GM21390 (cell line): ENCODE measurements at regions not wholly inside any gene's neighbourhood (a gene's known extent, or its start where the extent isn't known, plus 50 kb on each side); places are given as distances from the start of the nearest gene placed in this dataset.
A peak's percentile ranks its signal among the peaks of the same experiment; 100 is the strongest.
"Not testable (repeated sequence)": the region's sequence is repeated elsewhere in the genome, so short reads cannot be mapped to it uniquely, and the experiment has no call there.

Source experiments
- ATAC-seq: cut with Tn5 transposase; IDR thresholded peaks from one replicate; pipeline ENCODE4 v1.9.1; 2021; ENCODE audit not compliant: unreplicated experiment

DNA sequence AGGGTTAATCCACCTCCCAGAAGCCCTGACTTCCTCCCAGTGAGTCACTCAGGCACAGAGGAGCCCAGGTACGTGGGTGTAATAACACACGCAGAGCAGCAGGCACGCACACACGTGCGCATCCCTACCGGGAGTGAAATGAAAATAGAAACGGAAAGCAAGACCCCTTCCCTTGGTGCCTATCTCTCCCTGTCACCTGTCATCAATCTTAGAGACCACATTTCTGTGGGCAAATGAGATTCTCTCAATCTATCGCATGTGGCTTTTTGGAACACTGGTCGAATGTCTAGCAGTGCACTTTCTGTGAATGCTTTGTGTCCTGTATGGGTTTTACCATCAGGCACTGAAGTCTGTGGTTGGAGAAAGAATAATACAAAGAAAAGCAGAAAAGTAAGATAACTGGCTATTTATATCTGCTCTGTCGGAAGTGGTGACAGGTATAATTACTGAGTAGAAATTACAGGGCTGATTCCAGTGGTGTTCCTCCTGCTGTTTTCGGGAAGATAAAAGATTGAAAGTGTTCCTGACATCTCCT is 137.7 kb upstream of the GRIA1 start:
- ATAC-seq: peak; percentile 81

- ATAC-seq: no peak
Observed at GRCh38 chr5:153357493-153358112, 132.9 kb upstream of the GRIA1 start.

DNA sequence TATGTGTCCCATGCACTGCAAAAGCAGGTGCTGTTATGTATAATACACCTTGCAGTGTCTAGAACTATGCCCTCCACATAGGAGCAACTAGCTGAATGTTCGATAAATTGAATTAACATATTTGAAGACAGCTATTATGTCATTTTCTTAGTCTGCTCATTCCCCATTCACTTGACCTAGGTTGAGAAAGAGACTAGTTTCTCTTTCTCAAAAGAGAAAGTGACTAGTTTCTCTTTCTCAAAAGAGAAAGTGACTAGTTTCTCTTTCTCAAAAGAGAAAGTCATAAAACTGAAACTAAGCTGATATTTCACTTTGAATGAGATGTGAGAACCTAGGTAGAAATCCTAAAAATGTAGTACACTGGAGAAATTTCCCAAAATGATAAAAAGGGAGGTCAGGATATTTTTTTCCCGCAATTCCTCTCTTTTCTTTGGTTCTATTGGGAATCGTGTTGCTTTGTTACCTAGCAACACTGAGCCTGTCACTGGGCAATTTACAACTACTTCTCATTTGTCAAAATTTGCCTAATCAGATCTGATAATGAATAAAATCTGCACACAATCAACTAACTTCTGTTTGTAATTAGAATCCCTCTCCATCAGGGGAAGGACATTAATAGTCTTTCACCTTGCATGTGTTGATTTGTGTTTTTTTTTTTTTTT is 132.0 kb upstream of the GRIA1 start:
- ATAC-seq: peak; percentile 90

DNA sequence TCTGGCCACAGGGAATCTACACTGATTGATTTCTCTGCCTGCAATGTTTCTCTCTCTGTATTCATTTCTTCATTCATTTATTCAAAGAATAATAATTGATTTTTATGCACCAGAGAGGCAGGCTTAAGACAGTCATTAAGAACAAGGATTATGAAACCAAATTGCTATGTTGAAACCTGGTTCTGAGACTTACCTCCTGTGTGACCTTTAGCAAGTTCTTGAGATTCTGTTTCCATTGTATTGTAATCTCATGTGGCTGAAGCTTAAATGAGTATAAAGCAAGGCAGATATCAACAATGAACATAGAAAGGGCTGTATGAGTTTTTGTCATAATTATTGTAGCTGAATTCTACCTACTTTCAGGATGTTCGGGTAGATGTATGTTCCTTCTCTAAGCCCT is 129.6 kb upstream of the GRIA1 start:
- ATAC-seq: no peak

DNA sequence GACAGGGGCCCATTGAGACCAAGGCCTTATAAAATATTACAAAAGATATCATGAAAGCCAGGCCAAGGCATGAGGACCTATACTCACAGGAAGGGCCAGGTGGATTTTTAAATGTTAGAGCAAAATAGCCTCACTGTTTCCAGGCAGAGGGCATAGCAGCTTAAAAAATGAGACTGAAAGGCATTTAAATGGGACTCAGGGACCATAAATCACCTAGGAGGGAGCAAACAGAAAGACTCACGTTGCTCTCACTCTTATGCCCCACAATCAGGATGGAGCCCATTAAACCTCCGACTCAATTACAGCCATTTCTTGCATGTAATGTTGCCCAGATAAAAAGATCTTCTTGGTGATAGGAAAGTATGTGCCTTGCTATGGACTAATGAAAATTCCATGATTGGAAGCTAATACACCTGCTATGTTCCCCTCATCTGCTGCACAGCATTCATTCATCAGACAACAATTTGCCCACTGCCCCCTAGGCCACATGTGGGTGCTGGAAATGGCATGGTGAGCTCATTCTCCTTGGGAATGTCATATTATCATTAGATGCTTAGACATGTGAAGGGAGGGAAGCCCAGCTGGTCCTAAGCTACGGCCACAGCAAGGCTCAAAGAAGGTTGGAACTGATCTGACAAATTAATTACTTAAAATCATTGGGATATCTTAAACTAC is 128.6 kb upstream of the GRIA1 start:
- ATAC-seq: no peak

GRCh38 chr5:153365547-153365946 is 124.9 kb upstream of the GRIA1 start:
- ATAC-seq: peak; percentile 52

DNA sequence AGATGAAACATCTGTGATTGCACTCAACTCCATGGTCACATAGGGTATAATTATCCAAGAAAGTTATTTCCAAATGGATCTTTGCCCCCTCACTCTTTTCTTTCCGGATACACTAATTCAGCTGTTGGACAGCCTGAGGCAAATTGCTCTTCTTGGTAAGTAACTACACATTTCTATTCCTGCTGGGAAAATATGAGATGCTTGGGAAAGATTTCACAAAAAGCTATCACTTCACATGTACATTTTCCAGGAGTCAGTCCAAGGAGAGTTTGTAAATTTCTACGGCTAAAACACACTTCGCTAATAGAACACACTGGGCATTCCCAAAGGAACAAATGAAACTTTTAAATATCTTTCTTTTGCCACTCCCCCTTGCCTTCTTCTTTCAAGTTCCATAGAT is 123.0 kb upstream of the GRIA1 start:
- ATAC-seq: no peak

DNA sequence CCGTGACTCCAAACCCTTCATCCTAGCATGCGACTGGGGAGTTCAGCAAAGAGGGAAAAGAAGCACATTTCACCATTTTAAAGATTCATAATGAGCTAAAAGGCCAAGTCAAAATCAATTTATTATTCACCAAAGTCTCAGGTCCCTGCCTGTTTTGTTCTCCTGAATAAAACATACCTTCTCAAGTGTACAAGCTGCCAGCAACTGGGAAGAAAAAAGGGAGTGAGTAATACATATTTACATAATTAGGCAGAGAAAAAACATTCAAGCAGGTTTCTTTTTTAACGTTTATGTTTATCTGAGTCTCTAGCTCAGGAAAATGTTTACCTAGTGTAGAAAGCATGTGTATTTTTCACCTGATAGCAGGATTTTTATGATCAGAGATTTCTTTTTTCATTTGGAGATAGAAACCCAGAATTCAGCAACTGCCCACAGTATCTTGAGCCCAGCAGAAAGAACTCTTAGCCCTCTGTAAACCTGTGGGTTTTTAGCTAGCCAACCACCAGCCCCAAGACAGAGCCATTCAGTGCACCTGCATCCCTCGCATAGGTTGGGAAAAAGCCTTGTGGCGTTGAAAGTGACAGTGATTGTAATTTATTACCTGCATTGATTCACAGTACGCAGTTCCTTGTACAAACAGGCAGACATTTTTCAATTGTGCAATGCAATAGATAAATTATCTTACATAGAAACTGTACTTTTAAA is 117.9 kb upstream of the GRIA1 start:
- no peak for ATAC-seq

DNA sequence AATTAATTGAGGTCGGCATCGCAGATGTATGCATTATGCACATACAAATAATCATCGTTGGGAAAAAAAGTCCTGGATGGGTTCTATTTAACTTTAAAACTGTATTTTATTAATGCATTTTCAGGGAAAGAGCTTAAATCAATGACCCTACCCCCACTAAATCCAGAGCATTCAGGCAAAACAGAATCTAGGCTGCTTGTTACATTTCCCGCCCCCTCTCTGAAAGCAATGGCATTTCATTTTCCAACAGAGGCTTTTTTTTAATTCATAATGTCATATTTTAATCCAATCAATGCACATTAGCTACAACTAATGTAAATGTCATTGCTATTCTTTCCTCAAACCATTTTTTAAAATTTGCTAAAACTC is 117.4 kb upstream of the GRIA1 start:
- no peak for ATAC-seq

DNA sequence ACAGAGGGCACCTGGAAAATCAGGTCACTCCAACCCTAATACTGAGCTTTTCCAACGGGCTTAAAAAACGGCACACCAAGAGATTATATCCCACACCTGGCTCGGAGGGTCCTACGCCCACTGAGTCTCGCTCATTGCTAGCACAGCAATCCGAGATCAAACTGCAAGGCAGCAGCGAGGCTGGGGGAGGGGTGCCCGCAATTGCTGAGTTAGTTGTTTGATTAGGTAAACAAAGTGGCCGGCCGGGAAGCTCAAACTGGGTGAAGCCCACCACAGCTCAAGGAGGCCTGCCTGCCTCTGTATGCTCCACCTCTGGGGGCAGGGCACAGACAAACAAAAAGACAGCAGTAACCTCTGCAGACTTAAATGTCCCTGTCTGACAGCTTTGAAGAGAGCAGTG is 108.8 kb upstream of the GRIA1 start:
- ATAC-seq: not testable (repeated sequence)

DNA sequence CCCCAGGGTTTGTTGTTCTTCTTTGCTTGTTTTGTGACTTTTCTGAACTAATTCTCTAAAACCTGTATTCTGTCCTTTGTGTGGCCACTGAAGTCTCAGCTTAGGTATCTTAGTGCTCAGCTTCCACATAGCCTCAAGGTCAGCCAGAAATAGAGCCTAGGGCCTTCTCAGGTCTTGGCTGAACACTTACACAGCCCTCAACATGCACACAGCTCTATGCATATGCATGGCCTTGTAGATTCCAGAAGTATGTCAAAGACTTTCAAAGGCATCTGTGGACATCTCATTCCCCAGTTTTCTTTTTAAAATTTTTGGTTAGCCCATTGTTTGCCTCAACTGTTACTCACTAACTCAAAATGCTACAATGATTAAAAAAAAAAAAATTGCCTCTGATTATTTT is 99.9 kb upstream of the GRIA1 start:
- no peak for ATAC-seq

GRCh38 chr5:153399595-153399994 is 90.9 kb upstream of the GRIA1 start:
- no peak for ATAC-seq

- no peak for ATAC-seq
Observed at GRCh38 chr5:153400931-153401330, 89.5 kb upstream of the GRIA1 start.

DNA sequence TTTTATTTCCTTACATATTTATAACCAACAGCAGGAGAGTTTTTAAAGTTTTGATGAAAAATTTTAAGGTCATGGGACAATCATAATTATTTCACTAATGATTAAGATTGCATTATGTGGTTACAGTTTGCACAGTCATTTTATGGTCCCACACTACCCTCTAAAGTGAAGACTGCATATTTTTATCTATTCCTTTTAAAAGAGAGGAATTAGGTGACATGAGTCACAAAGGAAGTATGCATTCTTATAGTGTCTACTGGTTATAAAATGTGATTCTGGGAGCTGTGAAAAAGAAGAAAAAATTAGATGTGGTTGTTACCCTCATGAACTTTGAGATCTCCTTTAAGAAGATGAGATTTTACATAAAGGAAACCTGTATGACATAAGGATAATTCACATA is 87.9 kb upstream of the GRIA1 start:
- no peak for ATAC-seq

- no peak for ATAC-seq
Observed at GRCh38 chr5:153403470-153403869, 87.0 kb upstream of the GRIA1 start.

DNA sequence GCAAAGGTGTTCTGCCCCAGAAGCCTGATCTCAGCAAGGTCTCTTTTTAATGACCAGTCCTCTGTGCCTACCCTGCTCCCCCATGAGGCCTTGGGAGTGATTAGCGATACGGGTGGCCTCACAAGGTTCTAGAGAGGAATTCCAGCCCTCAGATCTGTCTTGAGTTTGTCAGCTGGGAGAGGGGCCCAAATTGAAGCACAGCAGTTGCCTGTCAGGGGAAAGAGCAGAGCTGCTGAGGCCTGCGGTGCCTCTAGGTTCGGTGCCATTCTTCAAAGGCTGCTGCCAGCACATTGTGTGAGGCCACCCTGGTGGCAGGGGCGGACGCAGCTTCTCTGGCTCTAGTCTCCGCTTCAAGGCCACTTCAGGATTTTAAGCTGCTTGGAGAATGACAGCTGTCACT is 85.7 kb upstream of the GRIA1 start:
- no peak for ATAC-seq

DNA sequence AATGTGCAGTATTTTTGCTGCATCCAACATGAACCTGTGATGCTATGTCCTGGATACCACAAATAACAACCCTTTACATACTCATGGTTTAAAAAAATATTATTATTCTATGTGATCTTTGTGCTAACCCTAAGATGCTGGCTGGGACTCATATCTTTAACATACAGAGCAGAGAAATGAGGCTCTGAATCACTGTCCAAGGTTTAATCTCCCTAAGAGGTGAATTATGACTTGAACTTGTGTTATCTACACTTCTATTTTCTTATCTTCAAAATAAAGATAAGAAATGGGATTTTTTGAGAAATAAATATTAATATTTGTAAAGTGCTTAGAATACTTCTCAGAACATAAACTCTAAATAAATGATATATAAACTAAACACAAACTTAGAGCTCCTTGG is 68.8 kb upstream of the GRIA1 start:
- no peak for ATAC-seq

DNA sequence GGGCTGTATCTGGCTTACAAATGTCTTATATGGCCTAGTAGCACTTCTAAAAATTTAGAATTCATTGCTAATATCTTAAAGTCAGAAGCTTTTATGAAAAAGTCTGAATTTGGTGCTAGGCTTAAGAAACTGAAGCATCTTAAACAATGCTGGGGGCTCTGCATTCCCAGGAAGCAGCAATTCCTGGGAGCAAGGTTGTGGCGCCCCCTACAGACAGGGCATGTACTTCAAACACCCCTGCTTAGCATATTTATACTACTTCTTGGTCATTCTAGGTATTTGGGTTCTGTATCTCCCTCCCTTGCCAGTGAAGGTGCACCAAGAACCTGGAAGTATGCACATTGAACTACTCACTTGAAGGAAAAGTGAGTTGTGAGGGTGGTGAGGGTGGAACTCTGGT is 64.6 kb upstream of the GRIA1 start:
- ATAC-seq: no peak

DNA sequence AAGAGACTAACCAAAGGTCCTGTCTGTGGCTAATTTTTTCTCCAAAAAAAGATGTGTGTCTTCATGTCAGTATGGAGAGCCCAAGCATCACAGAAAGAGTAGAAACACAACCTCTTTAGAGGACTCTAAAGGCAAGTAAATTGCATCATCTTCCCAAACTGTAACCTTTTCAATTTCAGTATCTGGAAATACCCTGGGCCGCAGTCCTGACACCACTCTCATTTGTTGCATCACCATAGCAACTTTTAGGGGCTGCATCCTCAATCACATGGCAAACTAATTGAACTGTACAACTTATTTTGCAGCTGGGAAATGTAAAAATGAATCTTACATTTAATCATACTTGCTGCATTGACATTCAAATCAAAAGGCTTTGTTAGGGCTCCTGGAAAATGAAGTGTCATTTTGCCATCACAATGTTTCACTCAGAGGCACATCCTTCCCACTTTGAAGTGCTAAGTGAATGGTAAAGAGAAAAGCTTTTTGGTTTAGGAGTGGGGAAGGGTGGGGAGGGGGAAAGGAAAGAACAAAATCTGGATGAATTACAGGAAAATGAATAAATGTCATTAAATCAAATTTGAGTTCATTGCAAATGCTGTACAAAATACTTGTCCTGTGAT is 60.6 kb upstream of the GRIA1 start:
- ATAC-seq: peak; percentile 71

DNA sequence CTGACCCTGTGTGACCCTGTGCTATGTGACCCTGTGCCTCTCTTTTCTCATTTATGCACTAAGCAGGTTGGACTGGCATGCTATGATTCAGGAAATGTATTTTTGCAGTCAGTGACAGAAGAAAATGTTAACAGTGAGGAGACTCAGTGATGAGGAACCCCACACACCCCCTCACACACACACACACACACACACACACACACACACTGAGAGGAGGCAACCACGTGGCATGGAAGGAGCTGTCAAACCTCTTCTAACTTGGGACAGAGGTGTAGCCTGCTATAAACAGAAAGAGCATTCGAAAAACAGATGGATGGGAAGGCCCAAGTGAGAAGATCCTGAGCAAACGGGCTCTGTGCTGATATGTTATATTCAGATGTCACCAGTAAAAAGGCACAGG is 57.9 kb upstream of the GRIA1 start:
- no peak for ATAC-seq

DNA sequence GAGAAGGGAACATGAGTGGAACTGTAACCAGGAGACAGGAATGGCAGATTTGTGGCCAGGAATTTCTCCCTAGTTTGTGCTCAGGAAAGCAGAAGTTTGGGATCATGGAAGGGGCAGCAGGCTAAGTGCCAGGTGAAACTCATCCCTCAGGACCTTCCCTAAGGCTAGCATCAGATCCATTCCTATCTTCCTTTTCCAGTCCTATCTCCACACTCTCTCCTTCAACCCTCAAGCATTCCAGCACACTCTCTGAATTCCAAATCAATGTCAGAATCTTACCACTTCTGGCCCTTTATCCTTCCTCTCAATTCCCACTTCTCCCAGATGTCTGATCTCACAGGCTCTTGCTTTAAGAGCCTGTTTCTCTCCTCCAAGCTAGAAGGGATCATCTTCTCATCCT is 53.2 kb upstream of the GRIA1 start:
- ATAC-seq: no peak
